Fibroblast of pulmonary artery (primary cell): ENCODE measurements at regions not wholly inside any gene's neighbourhood (a gene's known extent, or its start where the extent isn't known, plus 50 kb on each side); places are given as distances from the start of the nearest gene placed in this dataset.
A peak's percentile ranks its signal among the peaks of the same experiment; 100 is the strongest.

Source experiments
- DNase-seq: peaks from one replicate; pipeline ENCODE4 v3.0.0-alpha.2; 2010; ENCODE audit warnings: low read depth
- H3K4me3 ChIP-seq: replicated peaks from 2 replicates; pipeline ENCODE4 v1.5.1; 2011; ENCODE audit warnings: low read depth, mild to moderate bottlenecking, control low read depth, low read length, moderate library complexity
- CTCF ChIP-seq: IDR thresholded peaks from 2 replicates; pipeline ENCODE4 v1.5.1; 2011; ENCODE audit warnings: mild to moderate bottlenecking, control low read depth, low read length, inconsistent platforms; ENCODE audit errors: missing control alignments

GRCh38 chrX:69366183-69366582 is 137.9 kb upstream of the NALF2 start:
- no peak overlapping the region for H3K4me3 ChIP-seq
- no peak for DNase-seq
- no peak for TF ChIP-seq CTCF

GRCh38 chrX:69365755-69366154 is 138.4 kb upstream of the NALF2 start:
- H3K4me3 ChIP-seq: no peak overlapping the region
- no peak for DNase-seq
- no peak for TF ChIP-seq CTCF

- DNase-seq: no peak
- no peak overlapping the region for H3K4me3 ChIP-seq
- TF ChIP-seq CTCF: no peak
These were observed 138.8 kb upstream of the NALF2 start for GRCh38 chrX:69365349-69365748.

- DNase-seq: peak; percentile 18
- H3K4me3 ChIP-seq: no peak overlapping the region
- TF ChIP-seq CTCF: no peak
These were observed 141.3 kb upstream of the NALF2 start for GRCh38 chrX:69362856-69363255.

- DNase-seq: no peak
- no peak for TF ChIP-seq CTCF
- no peak overlapping the region for H3K4me3 ChIP-seq
These were observed 141.8 kb upstream of the NALF2 start for GRCh38 chrX:69362354-69362753.

- DNase-seq: peak; percentile 48
- no peak for TF ChIP-seq CTCF
- H3K4me3 ChIP-seq: no peak overlapping the region
These were observed 142.7 kb upstream of the NALF2 start for GRCh38 chrX:69361311-69361845.

GRCh38 chrX:69357317-69357716 is 146.8 kb upstream of the NALF2 start:
- no peak overlapping the region for H3K4me3 ChIP-seq
- no peak for TF ChIP-seq CTCF

More at GRCh38 chrX:69357317-69357716, 146.8 kb upstream of the NALF2 start:
- no peak for DNase-seq
